GM12878 (cell line): ENCODE measurements at regions not wholly inside any gene's neighbourhood (a gene's known extent, or its start where the extent isn't known, plus 50 kb on each side); places are given as distances from the start of the nearest gene placed in this dataset.

Source experiments
- ATAC-seq: fragments of 200-7000 bp; cut with Tn5 transposase; 3 replicates; pipeline ENCODE4 v1.9.1; 2020; ENCODE audit warnings: mild to moderate bottlenecking, moderate library complexity
- BruUV-seq: library from RNA; stranded (reverse); fragments of 400-500 nt; replicated peaks from 2 replicates; lab custom pipeline; 2021; lab: Mats Ljungman, UMichigan
- CTCF ChIA-PET: fragments of 300-600 bp; sonication (Branson Sonifier 250); formaldehyde crosslinking; extraction: SDS; loops from one replicate; lab custom pipeline; 2021; ENCODE audit warnings: inconsistent platforms; lab: Yijun Ruan, JAX
- POLR2A ChIA-PET: fragments of 350-600 bp; formaldehyde crosslinking; extraction: SDS; loops from one replicate; lab custom pipeline; 2021; ENCODE audit warnings: inconsistent platforms; lab: Charles Lee
- RAD21 ChIA-PET: fragments of 300-600 bp; sonication (Branson Sonifier 250); formaldehyde crosslinking; loops from one replicate; lab custom pipeline; 2023; ENCODE audit warnings: antibody characterized with exemption; ENCODE audit not compliant: unreplicated experiment; lab: Charles Lee
- SMC1A ChIA-PET: fragments of 300-600 bp; sonication (Branson Sonifier 250); formaldehyde crosslinking; loops from one replicate; lab custom pipeline; 2023; ENCODE audit not compliant: unreplicated experiment, uncharacterized antibody; lab: Charles Lee
- DNase-seq: peaks from one replicate; pipeline ENCODE4 v3.0.0-alpha.2; 2011; ENCODE audit warnings: low read depth, low spot score
- FAIRE-seq: peaks from 3 replicates; lab custom pipeline; 2011; peaks lifted over from hg19 to GRCh38; lab: Jason Lieb, UNC
- H2AFZ ChIP-seq: 2 replicates; pipeline ENCODE4 v1.6.0; 2011; ENCODE audit warnings: low read depth, low read length, control low read depth; ENCODE audit not compliant: control insufficient read depth
- H3K27ac ChIP-seq: 2 replicates; pipeline ENCODE4 v1.5.1; 2011; ENCODE audit warnings: control low read depth; ENCODE audit not compliant: control insufficient read depth, insufficient read depth
- H3K27me3 ChIP-seq, 2 experiments: replicated peaks in 1 of 2; 2 replicates each; pipeline versions ENCODE4 v1.6.0 to v1.6.1; 2011; ENCODE audit warnings: low read length in 1 of 2; ENCODE audit not compliant: control insufficient read depth in 2 of 2, insufficient read depth in 2 of 2
- H3K36me3 ChIP-seq, 2 experiments: 2 replicates each; pipeline ENCODE4 v1.5.1; 2011; ENCODE audit warnings: low read length in 1 of 2; ENCODE audit not compliant: control insufficient read depth in 2 of 2, insufficient read depth in 2 of 2
- H3K4me1 ChIP-seq: 2 replicates; pipeline ENCODE4 v1.6.1; 2011; ENCODE audit warnings: mild to moderate bottlenecking, low read length, moderate library complexity, mixed read lengths; ENCODE audit not compliant: control insufficient read depth, insufficient read depth
- H3K4me2 ChIP-seq: 2 replicates; pipeline ENCODE4 v1.6.0; 2011; ENCODE audit warnings: control low read depth; ENCODE audit not compliant: control insufficient read depth, insufficient read depth
- H3K4me3 ChIP-seq: fragments of 200-600 bp; sonication (generic); 2 replicates; pipeline ENCODE4 v1.5.1; 2016
- H3K79me2 ChIP-seq: 2 replicates; pipeline ENCODE4 v1.6.0; 2011; ENCODE audit warnings: low read length; ENCODE audit not compliant: control insufficient read depth, insufficient read depth
- H3K9ac ChIP-seq: 2 replicates; pipeline ENCODE4 v1.8.0; 2011; ENCODE audit warnings: low read length, control low read depth, mixed read lengths; ENCODE audit not compliant: control insufficient read depth, insufficient read depth
- H3K9me3 ChIP-seq: replicated peaks from 3 replicates; pipeline ENCODE4 v1.5.1; 2011; ENCODE audit warnings: mild to moderate bottlenecking, low read length; ENCODE audit not compliant: control insufficient read depth, insufficient read depth
- H4K20me1 ChIP-seq: 2 replicates; pipeline ENCODE4 v1.6.0; 2011; ENCODE audit not compliant: control insufficient read depth, insufficient read depth
- BCL3 ChIP-seq: IDR thresholded peaks from 2 replicates; pipeline ENCODE4 v1.6.1; 2011; ENCODE audit warnings: borderline replicate concordance, low read depth, mild to moderate bottlenecking, moderate library complexity, low read length; ENCODE audit not compliant: insufficient read depth, poor library complexity, severe bottlenecking
- CHD4 ChIP-seq: fragments of 200-600 bp; sonication (generic); IDR thresholded peaks from 2 replicates; pipeline ENCODE4 v1.6.1; 2016; ENCODE audit warnings: mild to moderate bottlenecking
- EGR1 ChIP-seq, 2 experiments: IDR thresholded peaks; 1 replicate in 1 of 2; 2 replicates in 1 of 2; pipeline ENCODE4 v1.6.1; 2011 to 2012; ENCODE audit warnings: low read depth in 2 of 2, low read length in 2 of 2, borderline replicate concordance in 1 of 2, mild to moderate bottlenecking in 1 of 2, moderate library complexity in 1 of 2
- FOXM1 ChIP-seq: IDR thresholded peaks from 2 replicates; pipeline ENCODE4 v1.6.1; 2012; ENCODE audit warnings: low read depth, mild to moderate bottlenecking, inconsistent platforms, low read length, moderate library complexity
- HDGF ChIP-seq: fragments of 450-650 bp; IDR thresholded peaks from 2 replicates; pipeline ENCODE4 v1.6.1; 2016; ENCODE audit warnings: antibody characterized with exemption
- IRF4 ChIP-seq: IDR thresholded peaks from 2 replicates; pipeline ENCODE4 v1.6.1; 2011; ENCODE audit warnings: low read depth, low read length
- NKRF ChIP-seq: fragments of 450-650 bp; conservative IDR thresholded peaks from 2 replicates; pipeline ENCODE4 v1.6.1; 2017; ENCODE audit warnings: mild to moderate bottlenecking, moderate library complexity
- SKIL ChIP-seq: fragments of 450-650 bp; IDR thresholded peaks from 2 replicates; pipeline ENCODE4 v1.6.1; 2017; ENCODE audit warnings: mild to moderate bottlenecking, low read depth, inconsistent platforms; ENCODE audit not compliant: poor library complexity, severe bottlenecking
- TAF1 ChIP-seq: IDR thresholded peaks from 2 replicates; pipeline ENCODE4 v1.6.1; 2011; ENCODE audit warnings: mild to moderate bottlenecking, low read depth, low read length, borderline replicate concordance
- ZNF687 ChIP-seq: fragments of 450-650 bp; IDR thresholded peaks from 2 replicates; pipeline ENCODE4 v1.6.1; 2017; ENCODE audit warnings: mild to moderate bottlenecking, moderate library complexity
- in situ Hi-C: fragments of 300-500 bp; cut with MboI; formaldehyde crosslinking; loops from 9 replicates; pipeline ENCODE4 v1.14.3; 2018; ENCODE audit warnings: mixed read lengths
- intact Hi-C: fragments of 100-400 bp; cut with micrococcal nuclease; formaldehyde crosslinking; loops from one replicate; pipeline ENCODE4 v1.14.2; 2022; ENCODE audit not compliant: unreplicated experiment

GRCh38 chr18:23316988-23317387, 136.1 kb upstream of the RIOK3 start:
- no peaks in the 10 kb centered on the region for H3K79me2 ChIP-seq
- no peaks in the 10 kb centered on the region for H3K9me3 ChIP-seq
- H3K4me1 ChIP-seq, result peaks cover 5% of the 10 kb centered on the region
- H3K27me3 ChIP-seq, result no peaks in the 10 kb centered on the region
- no peak for ATAC-seq
- no peak overlapping the region for H2AFZ ChIP-seq
- no peak overlapping the region for H3K4me2 ChIP-seq
- no peaks in the 10 kb centered on the region for H4K20me1 ChIP-seq
- in situ Hi-C loops, result no loop called here
- intact Hi-C loops, result no loop called here
- ChIA-PET SMC1A (no interaction called here), CTCF (no interaction called here), RAD21 (no interaction called here), POLR2A (no interaction called here)
- no peak for FAIRE-seq
- no peak for TF ChIP-seq SKIL
- no peak for TF ChIP-seq IRF4
- no peak for TF ChIP-seq EGR1 (IDR thresholded peaks at IDR 0.05; ENCODE audit: borderline replicate concordance in 1 of 2, low read depth in 2 of 2, low read length in 2 of 2)
- no peak for TF ChIP-seq CHD4
- no peak for TF ChIP-seq ZNF687
- no peak for TF ChIP-seq HDGF
- TF ChIP-seq NKRF, result no peak
- no peak for TF ChIP-seq BCL3
- no peak for TF ChIP-seq FOXM1
- no peak for TF ChIP-seq TAF1
- no peak for DNase-seq
- H3K4me3 ChIP-seq, result no peak overlapping the region
- H3K9ac ChIP-seq, result no peak overlapping the region
- no peak overlapping the region for H3K27ac ChIP-seq
- no TSS peak for BruUV-seq
- no peaks in the 10 kb centered on the region for H3K36me3 ChIP-seq
